GM06990 (cell line): ENCODE measurements at regions not wholly inside any gene's neighbourhood (a gene's known extent, or its start where the extent isn't known, plus 50 kb on each side); places are given as distances from the start of the nearest gene placed in this dataset.
"Not testable (repeated sequence)": the region's sequence is repeated elsewhere in the genome, so short reads cannot be mapped to it uniquely, and the experiment has no call there.

ENCODE experiments used
- DNase-seq: peaks from one replicate; pipeline ENCODE4 v3.0.0-alpha.2; 2011; ENCODE audit not compliant: insufficient read length; ENCODE audit errors: extremely low read depth
- H3K27me3 ChIP-seq: replicated peaks from 2 replicates; pipeline ENCODE4 v1.6.0; 2011; ENCODE audit warnings: low read length; ENCODE audit not compliant: control insufficient read depth, insufficient read depth
- H3K36me3 ChIP-seq: 2 replicates; pipeline ENCODE4 v1.5.1; 2011; ENCODE audit warnings: low read length; ENCODE audit not compliant: control insufficient read depth, insufficient read depth
- H3K4me3 ChIP-seq: replicated peaks from 2 replicates; pipeline ENCODE4 v1.5.1; 2011; ENCODE audit warnings: low read depth, mild to moderate bottlenecking, control low read depth, low read length
- CTCF ChIP-seq: IDR thresholded peaks from 2 replicates; pipeline ENCODE4 v1.5.1; 2011; ENCODE audit warnings: low read length, control low read depth, mild to moderate bottlenecking, inconsistent platforms; ENCODE audit not compliant: insufficient read depth, poor library complexity, severe bottlenecking

- Histone ChIP-seq H3K27me3 (no peaks in the 10 kb centered on the region), H3K4me3 (no peak overlapping the region), H3K36me3 (no peaks in the 10 kb centered on the region)
- no peak for TF ChIP-seq CTCF
- no peak for DNase-seq
These were observed 65.7 kb upstream of the PPM1B start for GRCh38 chr2:44102790-44103562.

- no peak for TF ChIP-seq CTCF
- DNase-seq = no peak
- no peaks in the 10 kb centered on the region for H3K36me3 ChIP-seq
- no peak overlapping the region for H3K4me3 ChIP-seq
- H3K27me3 ChIP-seq = no peaks in the 10 kb centered on the region
These were observed 65.0 kb upstream of the PPM1B start for GRCh38 chr2:44103639-44104038.

GRCh38 chr2:44104855-44105271 is 63.8 kb upstream of the PPM1B start:
- Histone ChIP-seq H3K4me3 (no peak overlapping the region), H3K36me3 (no peaks in the 10 kb centered on the region), H3K27me3 (no peaks in the 10 kb centered on the region)
- no peak for DNase-seq
- no peak for TF ChIP-seq CTCF

- not testable (repeated sequence) for DNase-seq
These were observed 62.2 kb upstream of the PPM1B start for GRCh38 chr2:44106509-44106908.

GRCh38 chr2:44107086-44107740 is 61.5 kb upstream of the PPM1B start:
- no peak for DNase-seq
- no peak overlapping the region for H3K4me3 ChIP-seq
- TF ChIP-seq CTCF = no peak

More at GRCh38 chr2:44106509-44106908, 62.2 kb upstream of the PPM1B start:
- H3K4me3 ChIP-seq, H3K36me3 ChIP-seq, H3K27me3 ChIP-seq: not testable (repeated sequence)

GRCh38 chr2:44107974-44108373 is 60.7 kb upstream of the PPM1B start:
- H3K36me3 ChIP-seq = no peaks in the 10 kb centered on the region
- H3K27me3 ChIP-seq = no peaks in the 10 kb centered on the region
- no peak overlapping the region for H3K4me3 ChIP-seq
- DNase-seq = no peak
- no peak for TF ChIP-seq CTCF

More at GRCh38 chr2:44107086-44107740, 61.5 kb upstream of the PPM1B start:
- no peaks in the 10 kb centered on the region for H3K27me3 ChIP-seq
- no peaks in the 10 kb centered on the region for H3K36me3 ChIP-seq
